Stomach smooth muscle (tissue), 2 donors: ENCODE measurements at regions not wholly inside any gene's neighbourhood (a gene's known extent, or its start where the extent isn't known, plus 50 kb on each side); places are given as distances from the start of the nearest gene placed in this dataset.
"Not testable (repeated sequence)": the region's sequence is repeated elsewhere in the genome, so short reads cannot be mapped to it uniquely, and the experiment has no call there.

ENCODE experiments used
- H3K27ac ChIP-seq: one replicate; pipeline ENCODE4 v1.7.0; 2013; ENCODE audit warnings: mild to moderate bottlenecking, low read length, inconsistent platforms
- H3K27me3 ChIP-seq, 2 donors: one replicate each; pipeline ENCODE4 v1.7.0; 2013; ENCODE audit warnings: low read length in 2 of 2; ENCODE audit not compliant: insufficient read depth in 2 of 2, control insufficient read depth in 1 of 2
- H3K36me3 ChIP-seq, 2 donors: one replicate each; pipeline ENCODE4 v1.7.0; 2013; ENCODE audit warnings: low read length in 2 of 2; ENCODE audit not compliant: control insufficient read depth in 2 of 2, insufficient read depth in 2 of 2
- H3K4me1 ChIP-seq: one replicate; pipeline ENCODE4 v1.7.0; 2013; ENCODE audit warnings: low read length; ENCODE audit not compliant: control insufficient read depth, insufficient read depth
- H3K4me3 ChIP-seq, 2 donors: one replicate each; pipeline ENCODE4 v1.7.0; 2013; ENCODE audit warnings: low read length in 2 of 2
- H3K9ac ChIP-seq, 2 donors: one replicate each; pipeline ENCODE4 v1.7.0; 2013; ENCODE audit warnings: low read length in 2 of 2, mild to moderate bottlenecking in 1 of 2
- H3K9me3 ChIP-seq, 2 donors: one replicate each; pipeline ENCODE4 v1.7.0; 2013; ENCODE audit warnings: low read length in 2 of 2; ENCODE audit not compliant: control insufficient read depth in 2 of 2
- donor health status: healthy.
- donor health status: Pancreatic carcinoma.

- no peaks in the 10 kb centered on the region for H3K9me3 ChIP-seq
- no peaks in the 10 kb centered on the region for H3K4me1 ChIP-seq
- H3K4me3 ChIP-seq = no peak overlapping the region
- H3K9ac ChIP-seq = no peak overlapping the region
- H3K36me3 ChIP-seq = no peaks in the 10 kb centered on the region
- no peak overlapping the region for H3K27ac ChIP-seq
- no peaks in the 10 kb centered on the region for H3K27me3 ChIP-seq
Measured at GRCh38 chr4:137957806-137958205, 284.3 kb downstream of the SLC7A11 start.

GRCh38 chr4:137956256-137956655, 285.9 kb downstream of the SLC7A11 start:
- Histone ChIP-seq H3K27ac (no peak overlapping the region), H3K4me1 (no peaks in the 10 kb centered on the region), H3K36me3 (no peaks in the 10 kb centered on the region), H3K27me3 (no peaks in the 10 kb centered on the region), H3K9ac (no peak overlapping the region), H3K9me3 (no peaks in the 10 kb centered on the region), H3K4me3 (no peak overlapping the region)

GRCh38 chr4:137955595-137955994, 286.6 kb downstream of the SLC7A11 start:
- Histone ChIP-seq H3K9ac (no peak overlapping the region), H3K4me3 (no peak overlapping the region), H3K9me3 (no peaks in the 10 kb centered on the region), H3K27me3 (no peaks in the 10 kb centered on the region), H3K36me3 (no peaks in the 10 kb centered on the region), H3K4me1 (no peaks in the 10 kb centered on the region), H3K27ac (no peak overlapping the region)

GRCh38 chr4:137952116-137952515, 290.0 kb downstream of the SLC7A11 start:
- no peaks in the 10 kb centered on the region for H3K4me1 ChIP-seq
- H3K27ac ChIP-seq = no peak overlapping the region
- no peaks in the 10 kb centered on the region for H3K36me3 ChIP-seq
- H3K4me3 ChIP-seq = no peak overlapping the region
- no peaks in the 10 kb centered on the region for H3K9me3 ChIP-seq
- H3K9ac ChIP-seq = no peak overlapping the region
- H3K27me3 ChIP-seq = no peaks in the 10 kb centered on the region

GRCh38 chr4:137950286-137950685, 291.9 kb downstream of the SLC7A11 start:
- H3K27ac ChIP-seq = no peak overlapping the region
- no peak overlapping the region for H3K9ac ChIP-seq
- H3K9me3 ChIP-seq = no peaks in the 10 kb centered on the region
- H3K36me3 ChIP-seq = no peaks in the 10 kb centered on the region
- no peaks in the 10 kb centered on the region for H3K4me1 ChIP-seq
- H3K4me3 ChIP-seq = no peak overlapping the region
- H3K27me3 ChIP-seq = no peaks in the 10 kb centered on the region

GRCh38 chr4:137949746-137950145, 292.4 kb downstream of the SLC7A11 start:
- Histone ChIP-seq H3K9me3 (no peaks in the 10 kb centered on the region), H3K36me3 (no peaks in the 10 kb centered on the region)

GRCh38 chr4:137946453-137947174, 295.5 kb downstream of the SLC7A11 start:
- H3K27ac ChIP-seq = no peak overlapping the region
- no peak overlapping the region for H3K4me3 ChIP-seq
- H3K27me3 ChIP-seq = no peaks in the 10 kb centered on the region
- no peaks in the 10 kb centered on the region for H3K9me3 ChIP-seq
- no peak overlapping the region for H3K9ac ChIP-seq
- no peaks in the 10 kb centered on the region for H3K4me1 ChIP-seq
- no peaks in the 10 kb centered on the region for H3K36me3 ChIP-seq

More at GRCh38 chr4:137949746-137950145, 292.4 kb downstream of the SLC7A11 start:
- H3K4me1 ChIP-seq = no peaks in the 10 kb centered on the region
- no peak overlapping the region for H3K4me3 ChIP-seq
- H3K9ac ChIP-seq = no peak overlapping the region
- no peak overlapping the region for H3K27ac ChIP-seq
- no peaks in the 10 kb centered on the region for H3K27me3 ChIP-seq

GRCh38 chr4:137942815-137943214, 299.3 kb downstream of the SLC7A11 start:
- H3K27me3 ChIP-seq, H3K27ac ChIP-seq, H3K9ac ChIP-seq: not testable (repeated sequence)

GRCh38 chr4:137942015-137942515, 300.1 kb downstream of the SLC7A11 start:
- H3K9me3 ChIP-seq, H3K4me3 ChIP-seq, H3K9ac ChIP-seq, H3K4me1 ChIP-seq, H3K27me3 ChIP-seq, H3K36me3 ChIP-seq, H3K27ac ChIP-seq: not testable (repeated sequence)

More at GRCh38 chr4:137942815-137943214, 299.3 kb downstream of the SLC7A11 start:
- not testable (repeated sequence) for H3K9me3 ChIP-seq, H3K4me3 ChIP-seq, H3K36me3 ChIP-seq, H3K4me1 ChIP-seq

- Histone ChIP-seq H3K36me3 (no peaks in the 10 kb centered on the region), H3K4me1 (no peaks in the 10 kb centered on the region), H3K9me3 (no peaks in the 10 kb centered on the region), H3K9ac (no peak overlapping the region), H3K4me3 (no peak overlapping the region), H3K27me3 (no peaks in the 10 kb centered on the region), H3K27ac (no peak overlapping the region)
Measured at GRCh38 chr4:137934911-137935310, 307.2 kb downstream of the SLC7A11 start.

- no peaks in the 10 kb centered on the region for H3K36me3 ChIP-seq
- no peak overlapping the region for H3K27ac ChIP-seq
- no peak overlapping the region for H3K4me3 ChIP-seq
- no peak overlapping the region for H3K9ac ChIP-seq
- H3K4me1 ChIP-seq = no peaks in the 10 kb centered on the region
- no peaks in the 10 kb centered on the region for H3K27me3 ChIP-seq
- H3K9me3 ChIP-seq = no peaks in the 10 kb centered on the region
Measured at GRCh38 chr4:137934046-137934445, 308.1 kb downstream of the SLC7A11 start.
